HEK293 (cell line): ENCODE measurements at regions not wholly inside any gene's neighbourhood (a gene's known extent, or its start where the extent isn't known, plus 50 kb on each side); places are given as distances from the start of the nearest gene placed in this dataset.

Experiments used
- CTCF ChIA-PET: fragments of 350-600 bp; formaldehyde crosslinking; extraction: SDS; loops from one replicate; lab custom pipeline; 2021; ENCODE audit warnings: antibody characterized with exemption; lab: Yijun Ruan, JAX
- POLR2A ChIA-PET: fragments of 300-600 bp; formaldehyde crosslinking; extraction: SDS; loops from one replicate; lab custom pipeline; 2020; ENCODE audit warnings: antibody characterized with exemption, inconsistent platforms; lab: Yijun Ruan, JAX
- H3K27ac ChIP-seq: fragments of 200-500 bp; sonication (Bioruptor generic); 2 replicates; pipeline ENCODE4 v1.5.1; 2014; ENCODE audit warnings: low read depth, low read length, control low read depth, inconsistent platforms; ENCODE audit errors: extremely low read depth
- H3K36me3 ChIP-seq, 2 experiments: fragments of 200-500 bp in 1 of 2; sonication (Bioruptor generic) in 1 of 2; 1 replicate in 1 of 2; 2 replicates in 1 of 2; pipeline ENCODE4 v1.5.1; 2014 to 2017; ENCODE audit warnings: inconsistent platforms in 2 of 2, low read length in 2 of 2; ENCODE audit not compliant: control insufficient read depth in 2 of 2, insufficient read depth in 1 of 2
- H3K4me1 ChIP-seq: fragments of 200-500 bp; sonication (Bioruptor generic); 2 replicates; pipeline ENCODE4 v1.5.1; 2014; ENCODE audit warnings: mild to moderate bottlenecking, low read length, inconsistent platforms; ENCODE audit not compliant: control insufficient read depth, insufficient read depth
- H3K4me3 ChIP-seq: 2 replicates; pipeline ENCODE4 v1.5.1; 2011; ENCODE audit warnings: low read depth, mild to moderate bottlenecking, control low read depth, low read length, moderate library complexity
- H3K9me3 ChIP-seq: fragments of 200-500 bp; sonication (Bioruptor generic); 2 replicates; pipeline ENCODE4 v1.5.1; 2014; ENCODE audit warnings: low read depth, low read length, inconsistent platforms; ENCODE audit not compliant: control insufficient read depth, insufficient read depth
- KLF8 ChIP-seq: fragments of 450-650 bp; formaldehyde crosslinking; IDR thresholded peaks from 2 replicates; pipeline ENCODE4 v1.5.1; 2016; ENCODE audit warnings: missing biosample characterization, missing genetic modification characterization
- PRDM2 ChIP-seq: fragments of 450-650 bp; formaldehyde crosslinking; IDR thresholded peaks from 2 replicates; pipeline ENCODE4 v1.5.1; 2016; ENCODE audit warnings: missing biosample characterization, missing genetic modification characterization, borderline replicate concordance
- RBAK ChIP-seq: fragments of 450-650 bp; formaldehyde crosslinking; IDR thresholded peaks from 2 replicates; pipeline ENCODE4 v1.5.1; 2016; ENCODE audit warnings: missing biosample characterization, missing genetic modification characterization
- SCRT1 ChIP-seq: fragments of 450-650 bp; formaldehyde crosslinking; IDR thresholded peaks from 2 replicates; pipeline ENCODE4 v1.5.1; 2016; ENCODE audit warnings: missing biosample characterization, missing genetic modification characterization, borderline replicate concordance
- SP2 ChIP-seq: fragments of 450-650 bp; formaldehyde crosslinking; IDR thresholded peaks from 2 replicates; pipeline ENCODE4 v1.5.1; 2016; ENCODE audit warnings: missing biosample characterization, missing genetic modification characterization
- ZBTB20 ChIP-seq: fragments of 450-650 bp; formaldehyde crosslinking; IDR thresholded peaks from 2 replicates; pipeline ENCODE4 v1.5.1; 2016; ENCODE audit warnings: missing biosample characterization, missing genetic modification characterization
- ZBTB26 ChIP-seq: fragments of 450-650 bp; formaldehyde crosslinking; optimal IDR thresholded peaks from 2 replicates; pipeline ENCODE3; 2016; ENCODE audit warnings: missing biosample characterization, mild to moderate bottlenecking, missing genetic modification characterization
- ZIC2 ChIP-seq: fragments of 450-650 bp; formaldehyde crosslinking; IDR thresholded peaks from 2 replicates; pipeline ENCODE4 v1.5.1; 2016; ENCODE audit warnings: missing biosample characterization, missing genetic modification characterization
- ZNF10 ChIP-seq: fragments of 450-650 bp; formaldehyde crosslinking; IDR thresholded peaks from 2 replicates; pipeline ENCODE4 v1.5.1; 2017; ENCODE audit warnings: missing biosample characterization, missing genetic modification characterization
- ZNF112 ChIP-seq: fragments of 450-650 bp; formaldehyde crosslinking; IDR thresholded peaks from 2 replicates; pipeline ENCODE4 v1.5.0; 2017; ENCODE audit warnings: missing biosample characterization, missing genetic modification characterization
- ZNF157 ChIP-seq: fragments of 450-650 bp; formaldehyde crosslinking; IDR thresholded peaks from 2 replicates; pipeline ENCODE4 v1.5.1; 2016; ENCODE audit warnings: missing biosample characterization, missing genetic modification characterization
- ZNF302 ChIP-seq: fragments of 450-650 bp; formaldehyde crosslinking; IDR thresholded peaks from 2 replicates; pipeline ENCODE4 v1.5.1; 2016; ENCODE audit warnings: missing biosample characterization, missing genetic modification characterization, low read depth
- ZNF501 ChIP-seq: fragments of 450-650 bp; formaldehyde crosslinking; IDR thresholded peaks from 2 replicates; pipeline ENCODE4 v1.5.1; 2016; ENCODE audit warnings: missing biosample characterization, missing genetic modification characterization
- ZNF785 ChIP-seq: fragments of 450-650 bp; formaldehyde crosslinking; IDR thresholded peaks from 2 replicates; pipeline ENCODE4 v1.5.1; 2016; ENCODE audit warnings: missing biosample characterization, missing genetic modification characterization

- no peak for TF ChIP-seq ZBTB26 (tag by site-specific recombination)
Measured at GRCh38 chr15:70545526-70545925, 217.8 kb downstream of the UACA start (continued).

- H3K4me3 ChIP-seq: no peak overlapping the region
- TF ChIP-seq PRDM2 (tag by site-specific recombination): no peak
- TF ChIP-seq, all 188 proteins: peak for 0
- POLR2A ChIA-PET: no interaction called here
- Histone ChIP-seq H3K9me3 (no peaks in the 10 kb centered on the region), H3K27ac (no peak overlapping the region), H3K4me1 (no peaks in the 10 kb centered on the region), H3K36me3 (no peaks in the 10 kb centered on the region)
- CTCF ChIA-PET: interaction anchor here (1.1 to 1.5 kb wide), 3 partner anchors 7 to 44 kb away, joined by 3 to 4 read pairs (median 3); no protein-coding TSS in a partner anchor
Measured at GRCh38 chr15:70541511-70541910, 221.8 kb downstream of the UACA start.

GRCh38 chr15:70539912-70540530, 223.3 kb downstream of the UACA start:
- Histone ChIP-seq H3K4me1 (no peaks in the 10 kb centered on the region), H3K27ac (no peak overlapping the region), H3K9me3 (no peaks in the 10 kb centered on the region), H3K4me3 (no peak overlapping the region), H3K36me3 (no peaks in the 10 kb centered on the region)
- peak; percentile 72 for TF ChIP-seq ZNF157 (tag by site-specific recombination)
- no peak for TF ChIP-seq ZNF302 (tag by site-specific recombination)
- no peak for TF ChIP-seq RBAK (tag by site-specific recombination)
- TF ChIP-seq ZIC2 (tag by site-specific recombination): peak; percentile 87
- ChIA-PET POLR2A (no interaction called here), CTCF (interaction anchor here (0.6 to 1.1 kb wide), 3 partner anchors 9 to 1483 kb away, joined by 4 to 5 read pairs (median 4); no protein-coding TSS in a partner anchor)

GRCh38 chr15:70539409-70539808, 223.9 kb downstream of the UACA start:
- ChIA-PET CTCF (no interaction called here), POLR2A (no interaction called here)
- no peaks in the 10 kb centered on the region for H3K9me3 ChIP-seq
- H3K27ac ChIP-seq: no peak overlapping the region
- no peaks in the 10 kb centered on the region for H3K36me3 ChIP-seq
- no peaks in the 10 kb centered on the region for H3K4me1 ChIP-seq
- no peak for TF ChIP-seq ZNF112 (tag by site-specific recombination)
- TF ChIP-seq KLF8: no peak
- TF ChIP-seq SP2 (tag by site-specific recombination): no peak
- no peak for TF ChIP-seq ZNF501 (tag by site-specific recombination)
- no peak for TF ChIP-seq ZBTB20 (tag by site-specific recombination)
- peak; percentile 50; the same call in 1 of the 2 replicates for TF ChIP-seq SCRT1 (tag by site-specific recombination)
- TF ChIP-seq ZNF10: no peak
- TF ChIP-seq ZNF785 (tag by site-specific recombination): no peak
- H3K4me3 ChIP-seq: no peak overlapping the region
